Hematopoietic multipotent progenitor cell (in vitro differentiated cells): ENCODE measurements at regions not wholly inside any gene's neighbourhood (a gene's known extent, or its start where the extent isn't known, plus 50 kb on each side); places are given as distances from the start of the nearest gene placed in this dataset.

Experiments
- DNase-seq, 3 donors: peaks; one replicate each; pipeline ENCODE4 v3.0.0-alpha.2; 2011 to 2015; ENCODE audit warnings: low read depth in 2 of 3, low spot score in 2 of 3

GRCh38 chr4:31094474-31094873, 374.3 kb downstream of the PCDH7 start:
- no peak for DNase-seq

GRCh38 chr4:31097999-31098398, 377.8 kb downstream of the PCDH7 start:
- no peak for DNase-seq

GRCh38 chr4:31100536-31100935, 380.4 kb downstream of the PCDH7 start:
- no peak for DNase-seq

- no peak for DNase-seq
Measured at GRCh38 chr4:31104043-31104442, 383.9 kb downstream of the PCDH7 start.

- DNase-seq = no peak
Measured at GRCh38 chr4:31104577-31104976, 384.4 kb downstream of the PCDH7 start.

- no peak for DNase-seq
Measured at GRCh38 chr4:31106419-31106818, 386.2 kb downstream of the PCDH7 start.

- no peak for DNase-seq
Measured at GRCh38 chr4:31107362-31107761, 387.2 kb downstream of the PCDH7 start.

- no peak for DNase-seq
Measured at GRCh38 chr4:31108762-31109161, 388.6 kb downstream of the PCDH7 start.

- no peak for DNase-seq
Measured at GRCh38 chr4:31111790-31112189, 391.6 kb downstream of the PCDH7 start.

- DNase-seq = no peak
Measured at GRCh38 chr4:31114816-31115215, 394.6 kb downstream of the PCDH7 start.

GRCh38 chr4:31124008-31124585, 403.9 kb downstream of the PCDH7 start:
- DNase-seq = no peak

- no peak for DNase-seq
Measured at GRCh38 chr4:31125061-31125460, 404.9 kb downstream of the PCDH7 start.

- DNase-seq = no peak
Measured at GRCh38 chr4:31125496-31125895, 405.3 kb downstream of the PCDH7 start.

- no peak for DNase-seq
Measured at GRCh38 chr4:31126881-31127398, 406.8 kb downstream of the PCDH7 start.

- DNase-seq = no peak
Measured at GRCh38 chr4:31130930-31131329, 410.8 kb downstream of the PCDH7 start.

- no peak for DNase-seq
Measured at GRCh38 chr4:31134720-31135119, 414.6 kb downstream of the PCDH7 start.

GRCh38 chr4:31139767-31140166, 419.6 kb downstream of the PCDH7 start:
- no peak for DNase-seq

- no peak for DNase-seq
Measured at GRCh38 chr4:31141095-31141831, 421.1 kb downstream of the PCDH7 start.

- DNase-seq = no peak
Measured at GRCh38 chr4:31141832-31142142, 421.6 kb downstream of the PCDH7 start.

GRCh38 chr4:31146366-31146765, 426.2 kb downstream of the PCDH7 start:
- DNase-seq = no peak

- DNase-seq = no peak
Measured at GRCh38 chr4:31148990-31149389, 428.8 kb downstream of the PCDH7 start.

- DNase-seq = no peak
Measured at GRCh38 chr4:31156221-31156620, 436.1 kb downstream of the PCDH7 start.

GRCh38 chr4:31160146-31160545, 440.0 kb downstream of the PCDH7 start:
- DNase-seq = no peak
